T-helper 2 cell (primary cell): ENCODE measurements at regions not wholly inside any gene's neighbourhood (a gene's known extent, or its start where the extent isn't known, plus 50 kb on each side); places are given as distances from the start of the nearest gene placed in this dataset.
"Not testable (repeated sequence)": the region's sequence is repeated elsewhere in the genome, so short reads cannot be mapped to it uniquely, and the experiment has no call there.

Experiments
- DNase-seq, 5 experiments: peaks; one replicate each; pipeline versions ENCODE4 v3.0.0 to v3.0.0-alpha.2; 2012 to 2022

GRCh38 chr1:78301141-78301540, 189.6 kb upstream of the PTGFR start:
- DNase-seq: no peak

GRCh38 chr1:78303620-78304019, 187.2 kb upstream of the PTGFR start:
- DNase-seq: no peak

GRCh38 chr1:78304341-78304740, 186.4 kb upstream of the PTGFR start:
- DNase-seq: no peak

GRCh38 chr1:78304761-78305160, 186.0 kb upstream of the PTGFR start:
- no peak for DNase-seq

GRCh38 chr1:78310261-78310660, 180.5 kb upstream of the PTGFR start:
- DNase-seq: not testable (repeated sequence)

- no peak for DNase-seq
These were observed 172.8 kb upstream of the PTGFR start for GRCh38 chr1:78318011-78318410.

GRCh38 chr1:78319603-78320002, 171.2 kb upstream of the PTGFR start:
- DNase-seq: no peak

- DNase-seq: no peak
These were observed 167.7 kb upstream of the PTGFR start for GRCh38 chr1:78322928-78323680.

GRCh38 chr1:78325293-78325692, 165.5 kb upstream of the PTGFR start:
- DNase-seq: no peak

- no peak for DNase-seq
These were observed 161.3 kb upstream of the PTGFR start for GRCh38 chr1:78329475-78329874.

- DNase-seq: no peak
These were observed 159.0 kb upstream of the PTGFR start for GRCh38 chr1:78331799-78332198.

GRCh38 chr1:78333502-78333901, 157.3 kb upstream of the PTGFR start:
- DNase-seq: peak in 1 of 5 experiments; percentile 20

- no peak for DNase-seq
These were observed 156.7 kb upstream of the PTGFR start for GRCh38 chr1:78334114-78334513.

GRCh38 chr1:78334952-78335351, 155.8 kb upstream of the PTGFR start:
- DNase-seq: no peak

GRCh38 chr1:78336751-78337150, 154.0 kb upstream of the PTGFR start:
- not testable (repeated sequence) for DNase-seq

GRCh38 chr1:78339490-78339889, 151.3 kb upstream of the PTGFR start:
- no peak for DNase-seq

- no peak for DNase-seq
These were observed 150.8 kb upstream of the PTGFR start for GRCh38 chr1:78340006-78340405.

- DNase-seq: no peak
These were observed 142.1 kb upstream of the PTGFR start for GRCh38 chr1:78348496-78349284.

- DNase-seq: no peak
These were observed 139.1 kb upstream of the PTGFR start for GRCh38 chr1:78351551-78352216.

GRCh38 chr1:78355656-78356055, 135.1 kb upstream of the PTGFR start:
- DNase-seq: no peak

- DNase-seq: no peak
These were observed 132.6 kb upstream of the PTGFR start for GRCh38 chr1:78358165-78358564.

- no peak for DNase-seq
These were observed 131.1 kb upstream of the PTGFR start for GRCh38 chr1:78359666-78360065.

- no peak for DNase-seq
These were observed 130.2 kb upstream of the PTGFR start for GRCh38 chr1:78360584-78360983.

GRCh38 chr1:78367700-78368099, 123.1 kb upstream of the PTGFR start:
- no peak for DNase-seq
